ENCODE measurements at regions not wholly inside any gene's neighbourhood (a gene's known extent, or its start where the extent isn't known, plus 50 kb on each side); places are given as distances from the start of the nearest gene placed in this dataset.

GRCh38 chr7:156140447-156140846 lies 328.2 kb upstream of the SHH start:
- ATAC-seq (ENCODE audit: low FRiP score in 2 of 2) (no peak), DNase-seq (no peak)
- 67 to 75% methylated on average over 7 of the region's 7 CpGs for WGBS, 2 donors
- H3K36me3 ChIP-seq = no peaks in the 10 kb centered on the region
- H3K4me3 ChIP-seq = no peak overlapping the region
- TF ChIP-seq CTCF (IDR thresholded peaks at IDR 0.05) (no peak), EP300 (IDR thresholded peaks at IDR 0.05) (no peak), POLR2A (IDR thresholded peaks at IDR 0.05) (no peak), POLR2AphosphoS5 (IDR thresholded peaks at IDR 0.05) (no peak)
- no peak overlapping the region for H3K27ac ChIP-seq
- H3K9me3 ChIP-seq = no peaks in the 10 kb centered on the region
- H3K27me3 ChIP-seq = no peaks in the 10 kb centered on the region
- no peaks in the 10 kb centered on the region for H3K4me1 ChIP-seq

- no peak for ATAC-seq (ENCODE audit: low FRiP score in 2 of 2)
- Histone ChIP-seq H3K27ac (no peak overlapping the region), H3K4me1 (no peaks in the 10 kb centered on the region), H3K9me3 (no peaks in the 10 kb centered on the region), H3K4me3 (no peak overlapping the region), H3K27me3 (no peaks in the 10 kb centered on the region), H3K36me3 (no peaks in the 10 kb centered on the region)
- TF ChIP-seq EP300 (IDR thresholded peaks at IDR 0.05) (no peak), POLR2A (IDR thresholded peaks at IDR 0.05) (no peak), CTCF (IDR thresholded peaks at IDR 0.05) (no peak), POLR2AphosphoS5 (IDR thresholded peaks at IDR 0.05) (no peak)
- WGBS, 2 donors = 39 to 74% methylated on average over 2 of the region's 3 CpGs
- DNase-seq = no peak
These were observed 327.4 kb upstream of the SHH start for GRCh38 chr7:156139633-156140032.

GRCh38 chr7:156139112-156139511 lies 326.8 kb upstream of the SHH start:
- Histone ChIP-seq H3K27me3 (no peaks in the 10 kb centered on the region), H3K36me3 (no peaks in the 10 kb centered on the region), H3K4me1 (no peaks in the 10 kb centered on the region), H3K4me3 (no peak overlapping the region), H3K9me3 (no peaks in the 10 kb centered on the region), H3K27ac (no peak overlapping the region)
- no peak for TF ChIP-seq POLR2AphosphoS5 (IDR thresholded peaks at IDR 0.05)
- TF ChIP-seq EP300 (IDR thresholded peaks at IDR 0.05) = no peak
- no peak for TF ChIP-seq POLR2A (IDR thresholded peaks at IDR 0.05)
- TF ChIP-seq CTCF (IDR thresholded peaks at IDR 0.05) = no peak
- ATAC-seq (ENCODE audit: low FRiP score in 2 of 2) = no peak
- WGBS, 2 donors = 88 to 90% methylated on average over 7 of the region's 7 CpGs
- DNase-seq = no peak

- Histone ChIP-seq H3K36me3 (no peaks in the 10 kb centered on the region), H3K9me3 (no peaks in the 10 kb centered on the region), H3K27ac (no peak overlapping the region), H3K4me3 (no peak overlapping the region), H3K4me1 (no peaks in the 10 kb centered on the region), H3K27me3 (no peaks in the 10 kb centered on the region)
- 94% methylated on average over 2 of the region's 2 CpGs for WGBS, 2 donors
- no peak for ATAC-seq (ENCODE audit: low FRiP score in 2 of 2)
- DNase-seq = no peak
- no peak for TF ChIP-seq CTCF (IDR thresholded peaks at IDR 0.05)
- TF ChIP-seq POLR2AphosphoS5 (IDR thresholded peaks at IDR 0.05) = no peak
- TF ChIP-seq EP300 (IDR thresholded peaks at IDR 0.05) = no peak
- TF ChIP-seq POLR2A (IDR thresholded peaks at IDR 0.05) = no peak
These were observed 319.6 kb upstream of the SHH start for GRCh38 chr7:156131881-156132280.

GRCh38 chr7:156129522-156129921 lies 317.3 kb upstream of the SHH start:
- H3K27ac ChIP-seq = no peak overlapping the region
- 90 to 91% methylated on average over 9 to 12 of the region's 12 CpGs for WGBS, 2 donors
- ATAC-seq (ENCODE audit: low FRiP score in 2 of 2) = no peak
- no peaks in the 10 kb centered on the region for H3K36me3 ChIP-seq
- DNase-seq = no peak
- no peaks in the 10 kb centered on the region for H3K9me3 ChIP-seq
- no peaks in the 10 kb centered on the region for H3K4me1 ChIP-seq
- TF ChIP-seq CTCF (IDR thresholded peaks at IDR 0.05) (no peak), POLR2A (IDR thresholded peaks at IDR 0.05) (no peak), EP300 (IDR thresholded peaks at IDR 0.05) (no peak), POLR2AphosphoS5 (IDR thresholded peaks at IDR 0.05) (no peak)
- no peaks in the 10 kb centered on the region for H3K27me3 ChIP-seq
- H3K4me3 ChIP-seq = no peak overlapping the region

Measured in upper lobe of left lung (tissue), 6 donors.